ENCODE measurements at regions not wholly inside any gene's neighbourhood (a gene's known extent, or its start where the extent isn't known, plus 50 kb on each side); places are given as distances from the start of the nearest gene placed in this dataset.
"Not testable (repeated sequence)": the region's sequence is repeated elsewhere in the genome, so short reads cannot be mapped to it uniquely, and the experiment has no call there.

GRCh38 chr12:131386781-131387180, 324.1 kb upstream of the SFSWAP start:
- in situ Hi-C loops (cut with MboI; ENCODE audit: low sequenced_read_pairs) = no loop called here

DNA sequence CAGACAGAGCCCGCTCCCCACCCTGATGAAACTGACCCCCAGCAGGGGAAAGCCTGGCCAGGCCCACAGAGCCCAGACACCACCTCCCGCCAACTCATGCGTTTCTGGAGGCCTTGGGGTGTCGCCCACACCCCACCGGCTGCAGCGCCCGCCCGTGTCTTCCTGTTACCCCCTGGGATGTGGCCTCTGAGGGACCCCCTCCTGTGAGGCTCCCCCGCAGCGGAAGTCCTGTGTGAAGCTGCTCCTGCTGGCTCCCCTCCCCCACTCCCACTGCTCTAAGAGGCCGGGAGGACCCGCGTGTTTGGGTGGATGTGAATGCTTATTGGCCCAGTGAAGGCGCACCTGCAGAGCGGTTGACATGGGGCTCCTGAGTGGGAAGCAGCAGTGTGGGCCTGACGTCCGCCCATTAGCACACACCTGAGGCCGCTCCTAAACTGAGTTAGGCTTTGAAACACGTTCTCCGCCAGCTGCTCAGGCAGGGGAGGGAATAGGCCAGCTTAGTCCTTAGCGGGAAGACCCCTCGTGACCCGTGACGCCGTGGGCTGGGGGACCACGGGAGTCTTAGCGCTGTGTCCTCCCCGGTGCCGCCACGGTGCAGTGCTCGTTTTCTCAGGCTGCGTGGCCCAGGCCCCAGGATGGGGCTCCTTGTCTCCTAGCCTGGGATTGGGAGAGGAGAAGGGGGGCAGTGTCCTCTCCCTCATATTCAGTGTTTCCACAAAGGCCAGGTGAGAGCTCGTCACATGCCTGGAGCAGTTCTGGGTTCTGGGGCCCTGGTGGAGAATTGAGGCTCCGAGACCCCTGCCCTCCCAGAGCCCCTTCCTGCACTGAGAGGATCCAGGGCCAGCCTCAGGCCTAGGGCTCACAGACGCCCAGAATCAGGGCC, 323.4 kb upstream of the SFSWAP start:
- in situ Hi-C loops (cut with MboI; ENCODE audit: low sequenced_read_pairs) = no loop called here

DNA sequence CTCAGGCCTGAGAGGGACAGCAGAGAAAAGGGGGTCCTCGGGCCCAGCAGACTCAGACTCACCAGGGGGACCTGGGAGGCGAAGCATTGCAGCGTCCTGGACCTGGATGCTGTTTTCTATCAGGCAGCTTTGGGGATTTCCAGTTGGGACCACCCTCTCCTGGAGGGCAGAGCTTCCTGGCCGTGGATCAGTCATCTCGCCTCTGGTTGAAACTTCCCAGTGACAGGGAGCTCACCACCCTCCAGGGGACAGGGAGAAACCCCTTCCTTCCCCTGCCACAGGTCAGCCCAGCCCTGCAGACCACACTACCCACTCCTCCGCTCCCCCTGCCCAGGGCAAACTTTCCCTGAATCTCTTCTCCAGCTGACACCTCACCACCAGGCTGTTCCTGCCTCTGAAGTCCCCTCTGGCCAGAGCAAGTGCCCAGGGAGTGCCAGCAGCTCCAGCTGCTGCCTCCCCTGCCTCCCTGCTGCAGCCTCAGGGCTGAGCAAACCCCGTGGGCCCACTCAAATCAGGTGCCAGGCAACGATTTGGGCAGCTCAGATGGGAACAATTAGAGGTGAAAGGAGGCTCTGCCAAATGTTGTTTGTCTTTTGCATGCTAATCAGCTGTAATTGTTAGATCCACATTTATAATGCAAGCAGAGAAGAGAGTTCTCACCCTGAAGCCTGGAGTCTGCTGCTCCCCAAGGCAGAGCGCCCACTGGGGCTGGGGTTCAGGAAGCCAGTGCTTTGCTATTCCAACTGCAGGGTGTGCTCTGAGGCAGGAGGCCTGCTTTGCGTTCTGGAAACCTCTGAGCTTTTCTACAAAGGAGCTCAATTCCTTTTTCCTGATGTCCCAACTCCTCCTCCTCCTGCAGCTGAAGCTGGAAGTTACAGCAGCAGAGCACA, 322.5 kb upstream of the SFSWAP start:
- in situ Hi-C loops (cut with MboI; ENCODE audit: low sequenced_read_pairs) = not testable (repeated sequence)

DNA sequence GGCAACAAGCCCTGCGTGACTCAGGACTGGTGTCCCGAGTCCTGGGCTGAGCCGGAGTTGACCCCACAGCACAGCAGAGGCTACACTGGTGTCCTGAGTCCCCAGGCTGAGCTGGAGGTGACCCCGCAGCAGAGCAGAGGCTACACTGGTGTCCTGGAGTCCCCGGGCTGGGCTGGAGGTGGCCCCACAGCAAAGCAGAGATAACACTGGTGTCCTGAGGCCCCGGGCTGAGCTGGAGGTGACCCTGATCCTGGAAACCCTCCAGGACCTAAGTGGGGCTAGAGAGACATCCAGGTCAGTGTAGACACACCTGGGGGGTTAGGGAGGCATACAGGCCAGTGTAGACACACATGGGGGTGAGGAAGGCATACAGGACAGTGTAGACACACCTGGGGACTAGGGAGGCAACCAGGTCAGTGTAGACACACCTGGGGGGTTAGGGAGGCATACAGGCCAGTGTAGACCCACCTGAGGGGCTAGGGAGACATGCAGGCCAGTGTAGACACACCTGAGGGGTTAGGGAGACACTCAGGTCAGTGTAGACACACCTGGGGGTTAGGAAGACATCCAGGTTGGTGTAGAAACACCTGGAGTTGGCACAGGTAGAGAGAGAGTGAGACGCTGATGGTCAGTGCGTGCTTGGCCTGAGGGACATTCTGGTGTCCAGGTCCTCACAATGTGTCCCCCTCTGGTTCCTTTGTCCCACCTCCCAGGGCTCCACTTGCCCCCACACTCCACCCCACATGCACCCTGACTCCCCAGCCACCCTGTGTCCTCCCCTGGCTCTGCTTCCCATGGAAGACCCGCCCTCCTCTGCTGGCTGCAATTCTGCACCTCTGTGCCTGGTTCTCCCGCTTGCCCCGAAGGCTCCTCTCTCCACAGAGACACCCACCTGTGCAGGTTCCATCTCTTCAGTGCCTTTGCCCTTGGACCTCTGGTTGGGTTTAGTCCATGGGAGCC, 321.6 kb upstream of the SFSWAP start:
- in situ Hi-C loops (cut with MboI; ENCODE audit: low sequenced_read_pairs) = no loop called here

GRCh38 chr12:131390412-131391334, 320.2 kb upstream of the SFSWAP start:
- in situ Hi-C loops (cut with MboI; ENCODE audit: low sequenced_read_pairs) = no loop called here

GRCh38 chr12:131391399-131391798, 319.5 kb upstream of the SFSWAP start:
- in situ Hi-C loops (cut with MboI; ENCODE audit: low sequenced_read_pairs) = no loop called here

DNA sequence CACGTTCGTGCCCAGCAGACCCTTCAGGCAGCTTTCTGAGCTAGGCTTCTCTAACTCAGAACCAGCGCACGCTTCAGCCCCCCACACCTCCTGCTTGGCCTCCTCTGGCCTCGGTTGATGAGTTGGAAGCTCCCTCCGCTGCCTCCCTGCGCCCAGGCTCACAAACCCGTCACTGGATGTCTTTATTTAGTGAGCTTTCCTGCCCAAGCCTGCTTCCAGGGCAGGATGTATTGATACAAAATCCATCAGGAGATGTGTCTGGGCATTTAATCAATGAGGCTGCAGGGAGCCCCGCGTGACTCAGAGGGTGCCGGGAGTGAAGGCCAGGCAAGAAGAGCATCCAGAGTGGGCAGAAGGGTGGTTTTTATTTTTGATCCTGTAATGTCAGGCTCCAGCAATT, 316.1 kb upstream of the SFSWAP start:
- in situ Hi-C loops (cut with MboI; ENCODE audit: low sequenced_read_pairs) = not testable (repeated sequence)

DNA sequence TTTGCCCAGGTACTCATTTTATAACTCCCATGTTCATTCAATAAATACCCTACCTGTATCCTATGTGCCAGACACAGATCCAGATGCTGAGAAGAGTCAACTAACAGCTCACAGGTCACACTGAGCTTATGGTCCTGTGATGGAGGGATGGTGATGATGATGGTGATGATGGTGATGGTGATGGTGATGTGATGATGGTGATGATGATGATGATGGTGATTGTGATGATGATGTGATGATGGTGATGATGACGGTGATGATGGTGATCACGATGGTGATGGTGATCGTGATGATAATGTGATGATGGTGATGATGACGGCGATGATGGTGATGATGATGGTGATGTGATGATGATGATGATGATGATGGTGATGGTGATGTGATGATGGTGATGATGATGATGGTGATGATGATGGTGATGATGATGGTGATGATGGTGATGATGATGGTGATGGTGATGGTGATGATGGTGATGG, 315.6 kb upstream of the SFSWAP start:
- in situ Hi-C loops (cut with MboI; ENCODE audit: low sequenced_read_pairs) = not testable (repeated sequence)

DNA sequence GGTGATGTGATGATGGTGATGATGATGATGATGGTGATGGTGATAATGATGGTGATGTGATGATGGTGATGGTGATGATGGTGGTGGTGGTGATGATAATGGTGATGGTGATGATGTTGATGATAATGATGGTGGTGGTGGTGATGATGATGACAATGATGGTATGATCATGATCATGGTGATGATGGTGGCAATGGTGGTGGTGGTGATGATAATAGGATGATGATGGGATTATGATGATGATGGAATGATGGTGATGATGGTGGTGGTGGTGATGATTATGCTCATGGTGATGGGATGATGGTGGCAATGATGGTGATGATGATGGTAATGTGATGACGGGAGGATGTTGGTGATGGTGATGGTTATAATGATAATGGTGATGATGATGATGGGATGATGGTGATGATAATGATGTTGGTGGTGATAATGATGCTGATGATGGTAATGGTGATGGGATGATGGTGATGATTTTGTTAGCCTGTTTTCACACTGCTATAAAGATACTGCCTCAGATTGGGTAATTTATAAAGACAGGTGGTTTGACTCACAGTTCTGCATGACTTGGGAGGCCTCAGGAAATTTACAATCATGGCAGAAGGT, 314.8 kb upstream of the SFSWAP start:
- in situ Hi-C loops (cut with MboI; ENCODE audit: low sequenced_read_pairs) = no loop called here

DNA sequence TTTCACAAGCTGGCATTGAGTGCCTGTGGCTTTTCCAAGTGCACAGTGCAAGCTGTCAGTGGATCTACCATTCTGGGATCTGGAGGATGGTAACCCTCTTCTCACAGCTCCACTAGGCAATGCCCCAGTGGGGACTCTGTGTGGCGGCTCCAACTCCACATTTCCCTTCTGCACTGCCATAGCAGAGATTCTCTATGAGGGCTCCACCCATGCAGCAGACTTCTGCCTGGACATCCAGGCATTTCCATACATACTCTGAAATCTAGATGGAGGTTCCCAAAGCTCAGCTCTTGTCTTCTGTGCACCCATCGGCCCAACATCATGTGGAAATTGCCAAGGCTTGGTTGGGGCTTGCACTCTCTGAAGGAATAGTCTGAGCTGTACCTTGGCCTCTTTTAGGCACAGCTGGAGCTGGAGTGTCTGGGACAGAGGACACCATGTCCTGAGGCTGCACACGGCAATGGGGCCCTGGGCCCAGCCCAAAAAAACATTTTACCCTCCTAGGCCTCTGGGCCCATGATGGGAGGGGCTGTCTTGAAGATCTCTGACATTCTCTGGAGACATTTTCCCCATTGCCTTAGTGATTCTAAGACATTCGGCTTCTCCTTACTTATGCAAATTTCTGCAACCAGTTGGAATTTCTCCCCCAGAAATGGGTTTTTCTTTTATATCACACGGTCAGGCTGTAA, 313.3 kb upstream of the SFSWAP start:
- in situ Hi-C loops (cut with MboI; ENCODE audit: low sequenced_read_pairs) = no loop called here

GRCh38 chr12:131399000-131399399, 311.9 kb upstream of the SFSWAP start:
- in situ Hi-C loops (cut with MboI; ENCODE audit: low sequenced_read_pairs) = no loop called here

- in situ Hi-C loops (cut with MboI; ENCODE audit: low sequenced_read_pairs) = not testable (repeated sequence)
Observed at GRCh38 chr12:131400668-131401294, 310.1 kb upstream of the SFSWAP start.

DNA sequence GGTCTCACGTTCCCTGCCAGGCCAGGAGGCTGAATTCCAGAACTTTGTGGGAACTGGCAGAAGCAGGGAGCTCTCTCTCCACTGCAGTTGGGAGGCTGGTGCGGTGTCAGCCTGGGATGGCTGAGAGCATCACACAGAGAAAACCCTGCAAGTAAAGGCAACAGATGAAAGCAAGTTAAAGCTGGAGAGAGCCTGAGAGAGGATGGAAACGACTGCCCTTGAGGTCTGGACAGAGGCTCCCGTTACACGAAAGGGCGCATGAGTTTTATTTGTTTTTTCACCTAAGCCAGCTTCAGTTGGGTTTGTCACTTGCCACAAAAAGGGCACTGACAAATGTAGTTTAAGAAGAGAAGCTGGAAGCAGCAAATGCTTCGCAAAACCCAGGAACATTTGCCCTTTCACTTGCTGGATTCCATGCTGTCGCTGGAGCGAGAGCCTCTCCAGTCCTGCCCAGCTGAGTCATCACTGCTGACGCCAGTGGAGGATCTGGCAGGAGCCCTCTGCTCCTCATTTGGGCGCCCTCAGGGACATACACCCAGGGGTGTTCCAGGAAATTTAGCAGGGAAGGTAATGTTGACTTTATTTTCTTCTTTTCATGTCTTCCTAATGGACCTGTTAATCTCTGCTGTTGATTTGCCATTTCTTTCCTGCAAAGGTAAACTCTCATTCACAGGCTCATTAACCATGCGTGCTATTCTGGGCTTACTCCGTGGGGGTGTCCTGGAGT, 308.8 kb upstream of the SFSWAP start:
- in situ Hi-C loops (cut with MboI; ENCODE audit: low sequenced_read_pairs) = not testable (repeated sequence)

GRCh38 chr12:131402781-131403396, 308.0 kb upstream of the SFSWAP start:
- in situ Hi-C loops (cut with MboI; ENCODE audit: low sequenced_read_pairs) = no loop called here

DNA sequence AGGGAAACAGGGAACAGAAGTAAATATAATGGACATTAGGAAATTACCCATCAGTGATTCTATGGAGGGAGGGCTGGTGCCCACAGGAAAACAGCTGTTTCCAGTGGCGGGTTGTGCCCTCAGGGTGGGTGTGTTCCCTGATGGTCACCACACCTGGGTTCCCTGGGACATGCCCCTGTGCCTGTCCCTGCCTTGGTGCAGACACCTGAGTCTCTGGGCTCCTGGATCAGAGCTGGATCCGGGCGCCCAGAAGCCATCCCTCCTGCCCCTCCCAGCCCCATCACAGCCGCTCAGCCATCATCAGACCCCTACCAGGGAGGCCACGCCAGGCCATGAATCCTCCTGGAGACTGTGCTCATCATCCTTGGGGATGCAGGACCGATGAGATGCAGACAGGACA, 307.2 kb upstream of the SFSWAP start:
- in situ Hi-C loops (cut with MboI; ENCODE audit: low sequenced_read_pairs) = no loop called here

GRCh38 chr12:131404705-131405104, 306.2 kb upstream of the SFSWAP start:
- in situ Hi-C loops (cut with MboI; ENCODE audit: low sequenced_read_pairs) = no loop called here

Data from HL-60/S4 treated with phorbol 12-myristate 13-acetate at 8.2 ng/mL for 4 days and 3 days (cell line).